ENCODE measurements at regions not wholly inside any gene's neighbourhood (a gene's known extent, or its start where the extent isn't known, plus 50 kb on each side); places are given as distances from the start of the nearest gene placed in this dataset.

- no peak for TF ChIP-seq POLR2AphosphoS5 (IDR thresholded peaks at IDR 0.05; ENCODE audit: low read depth, low read length)
- no peak for TF ChIP-seq TAF1 (IDR thresholded peaks at IDR 0.05; ENCODE audit: borderline replicate concordance, low read depth, low read length)
Observed at GRCh38 chr3:27633224-27633545, 88.9 kb downstream of the EOMES start.

All from GM12892 (cell line).